SK-N-MC (cell line): ENCODE measurements at regions not wholly inside any gene's neighbourhood (a gene's known extent, or its start where the extent isn't known, plus 50 kb on each side); places are given as distances from the start of the nearest gene placed in this dataset.

Source experiments
- EZH2 ChIP-seq: fragments of 200-600 bp; sonication (generic); IDR thresholded peaks from one replicate; pipeline ENCODE4 v1.6.1; 2017; ENCODE audit warnings: antibody characterized with exemption
- POLR2AphosphoS5 ChIP-seq: IDR thresholded peaks from 2 replicates; pipeline ENCODE4 v1.6.1; 2012; ENCODE audit warnings: mild to moderate bottlenecking, low read depth, low read length, borderline replicate concordance

GRCh38 chr2:133986881-133987795 is 266.7 kb upstream of the MGAT5 start:
- TF ChIP-seq POLR2AphosphoS5 (no peak), EZH2 (no peak)
